Sigmoid colon (tissue), 3 donors: ENCODE measurements at regions not wholly inside any gene's neighbourhood (a gene's known extent, or its start where the extent isn't known, plus 50 kb on each side); places are given as distances from the start of the nearest gene placed in this dataset.

Source experiments
- POLR2A ChIP-seq, 2 donors: fragments of 450-650 bp; IDR thresholded peaks; one replicate each; pipeline ENCODE4 v1.6.1; 2016; ENCODE audit warnings: antibody characterized with exemption in 2 of 2, mild to moderate bottlenecking in 2 of 2, moderate library complexity in 2 of 2
- TF ChIP-seq, protein P1 (sequence below), 4 experiments: fragments of 450-650 bp in 3 of 4; fragments of 200-600 bp in 1 of 4; IDR thresholded peaks; one replicate each; pipeline ENCODE4 v1.5.1; 2016 to 2019; ENCODE audit warnings: antibody characterized with exemption in 4 of 4, mild to moderate bottlenecking in 3 of 4, moderate library complexity in 2 of 4

DNA sequence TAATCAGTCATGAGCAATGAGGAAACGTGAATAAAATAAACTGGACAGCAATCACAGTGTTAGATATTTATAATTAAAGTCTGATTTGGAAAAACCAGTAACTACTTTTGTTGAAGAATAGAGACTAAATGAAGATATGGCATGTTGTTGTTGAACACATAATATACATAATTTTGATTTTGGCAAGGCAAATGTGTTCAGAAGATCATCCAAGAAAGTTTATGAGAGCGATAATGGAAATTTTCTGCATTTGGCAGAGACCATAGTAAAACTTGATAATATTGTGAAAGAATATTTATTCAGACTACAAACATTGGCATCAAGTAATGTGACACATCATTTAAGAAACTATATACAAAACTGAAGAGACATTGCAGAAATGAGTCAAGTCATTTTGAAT is 620.7 kb downstream of the TMA16 start:
- no peak for TF ChIP-seq POLR2A (IDR thresholded peaks at IDR 0.05)
- TF ChIP-seq, protein P1, sequence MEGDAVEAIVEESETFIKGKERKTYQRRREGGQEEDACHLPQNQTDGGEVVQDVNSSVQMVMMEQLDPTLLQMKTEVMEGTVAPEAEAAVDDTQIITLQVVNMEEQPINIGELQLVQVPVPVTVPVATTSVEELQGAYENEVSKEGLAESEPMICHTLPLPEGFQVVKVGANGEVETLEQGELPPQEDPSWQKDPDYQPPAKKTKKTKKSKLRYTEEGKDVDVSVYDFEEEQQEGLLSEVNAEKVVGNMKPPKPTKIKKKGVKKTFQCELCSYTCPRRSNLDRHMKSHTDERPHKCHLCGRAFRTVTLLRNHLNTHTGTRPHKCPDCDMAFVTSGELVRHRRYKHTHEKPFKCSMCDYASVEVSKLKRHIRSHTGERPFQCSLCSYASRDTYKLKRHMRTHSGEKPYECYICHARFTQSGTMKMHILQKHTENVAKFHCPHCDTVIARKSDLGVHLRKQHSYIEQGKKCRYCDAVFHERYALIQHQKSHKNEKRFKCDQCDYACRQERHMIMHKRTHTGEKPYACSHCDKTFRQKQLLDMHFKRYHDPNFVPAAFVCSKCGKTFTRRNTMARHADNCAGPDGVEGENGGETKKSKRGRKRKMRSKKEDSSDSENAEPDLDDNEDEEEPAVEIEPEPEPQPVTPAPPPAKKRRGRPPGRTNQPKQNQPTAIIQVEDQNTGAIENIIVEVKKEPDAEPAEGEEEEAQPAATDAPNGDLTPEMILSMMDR (IDR thresholded peaks at IDR 0.05) = no peak
